ENCODE measurements at regions not wholly inside any gene's neighbourhood (a gene's known extent, or its start where the extent isn't known, plus 50 kb on each side); places are given as distances from the start of the nearest gene placed in this dataset.

- H3K9me3 ChIP-seq (ENCODE audit: control insufficient read depth, low read depth, low read length) = no peaks in the 10 kb centered on the region
- H3K4me1 ChIP-seq (ENCODE audit: control insufficient read depth, low read depth, low read length) = no peaks in the 10 kb centered on the region
- H3K9ac ChIP-seq (ENCODE audit: low read length) = no peak overlapping the region
- no peaks in the 10 kb centered on the region for H3K36me3 ChIP-seq (ENCODE audit: control insufficient read depth, low read depth, low read length)
- no peak overlapping the region for H3K4me3 ChIP-seq (ENCODE audit: low read length)
- H3K27ac ChIP-seq (ENCODE audit: low read length) = no peak overlapping the region
- H3K27me3 ChIP-seq (ENCODE audit: control insufficient read depth, insufficient read depth, low read length) = no peaks in the 10 kb centered on the region
These were observed 152.6 kb upstream of the C1orf174 start for GRCh38 chr1:4052657-4053056.

GRCh38 chr1:4053160-4053748 is 153.2 kb upstream of the C1orf174 start:
- Histone ChIP-seq H3K9me3 (ENCODE audit: control insufficient read depth, low read depth, low read length) (no peaks in the 10 kb centered on the region), H3K27me3 (ENCODE audit: control insufficient read depth, insufficient read depth, low read length) (no peaks in the 10 kb centered on the region)

GRCh38 chr1:4053774-4054173 is 153.7 kb upstream of the C1orf174 start:
- no peaks in the 10 kb centered on the region for H3K27me3 ChIP-seq (ENCODE audit: control insufficient read depth, insufficient read depth, low read length)
- H3K4me3 ChIP-seq (ENCODE audit: low read length) = no peak overlapping the region
- H3K36me3 ChIP-seq (ENCODE audit: control insufficient read depth, low read depth, low read length) = no peaks in the 10 kb centered on the region
- H3K9me3 ChIP-seq (ENCODE audit: control insufficient read depth, low read depth, low read length) = no peaks in the 10 kb centered on the region
- no peak overlapping the region for H3K9ac ChIP-seq (ENCODE audit: low read length)
- no peaks in the 10 kb centered on the region for H3K4me1 ChIP-seq (ENCODE audit: control insufficient read depth, low read depth, low read length)
- no peak overlapping the region for H3K27ac ChIP-seq (ENCODE audit: low read length)

More at GRCh38 chr1:4053160-4053748, 153.2 kb upstream of the C1orf174 start:
- no peak overlapping the region for H3K27ac ChIP-seq (ENCODE audit: low read length)
- H3K4me3 ChIP-seq (ENCODE audit: low read length) = no peak overlapping the region
- H3K9ac ChIP-seq (ENCODE audit: low read length) = no peak overlapping the region
- H3K4me1 ChIP-seq (ENCODE audit: control insufficient read depth, low read depth, low read length) = no peaks in the 10 kb centered on the region
- H3K36me3 ChIP-seq (ENCODE audit: control insufficient read depth, low read depth, low read length) = no peaks in the 10 kb centered on the region

- H3K27me3 ChIP-seq (ENCODE audit: control insufficient read depth, insufficient read depth, low read length) = no peaks in the 10 kb centered on the region
- H3K9me3 ChIP-seq (ENCODE audit: control insufficient read depth, low read depth, low read length) = no peaks in the 10 kb centered on the region
- H3K9ac ChIP-seq (ENCODE audit: low read length) = no peak overlapping the region
- H3K4me3 ChIP-seq (ENCODE audit: low read length) = no peak overlapping the region
- H3K4me1 ChIP-seq (ENCODE audit: control insufficient read depth, low read depth, low read length) = no peaks in the 10 kb centered on the region
- no peak overlapping the region for H3K27ac ChIP-seq (ENCODE audit: low read length)
- no peaks in the 10 kb centered on the region for H3K36me3 ChIP-seq (ENCODE audit: control insufficient read depth, low read depth, low read length)
These were observed 155.4 kb upstream of the C1orf174 start for GRCh38 chr1:4055294-4055967.

GRCh38 chr1:4056422-4056821 is 156.3 kb upstream of the C1orf174 start:
- H3K9me3 ChIP-seq (ENCODE audit: control insufficient read depth, low read depth, low read length) = no peaks in the 10 kb centered on the region
- H3K4me3 ChIP-seq (ENCODE audit: low read length) = no peak overlapping the region
- H3K27me3 ChIP-seq (ENCODE audit: control insufficient read depth, insufficient read depth, low read length) = no peaks in the 10 kb centered on the region

GRCh38 chr1:4056989-4057388 is 156.9 kb upstream of the C1orf174 start:
- no peak overlapping the region for H3K9ac ChIP-seq (ENCODE audit: low read length)
- H3K4me1 ChIP-seq (ENCODE audit: control insufficient read depth, low read depth, low read length) = no peaks in the 10 kb centered on the region
- no peaks in the 10 kb centered on the region for H3K27me3 ChIP-seq (ENCODE audit: control insufficient read depth, insufficient read depth, low read length)
- no peaks in the 10 kb centered on the region for H3K36me3 ChIP-seq (ENCODE audit: control insufficient read depth, low read depth, low read length)
- no peak overlapping the region for H3K27ac ChIP-seq (ENCODE audit: low read length)
- H3K4me3 ChIP-seq (ENCODE audit: low read length) = no peak overlapping the region
- H3K9me3 ChIP-seq (ENCODE audit: control insufficient read depth, low read depth, low read length) = no peaks in the 10 kb centered on the region

More at GRCh38 chr1:4056422-4056821, 156.3 kb upstream of the C1orf174 start:
- Histone ChIP-seq H3K36me3 (ENCODE audit: control insufficient read depth, low read depth, low read length) (no peaks in the 10 kb centered on the region), H3K4me1 (ENCODE audit: control insufficient read depth, low read depth, low read length) (no peaks in the 10 kb centered on the region), H3K27ac (ENCODE audit: low read length) (no peak overlapping the region), H3K9ac (ENCODE audit: low read length) (no peak overlapping the region)

- Histone ChIP-seq H3K27me3 (ENCODE audit: control insufficient read depth, insufficient read depth, low read length) (no peaks in the 10 kb centered on the region), H3K36me3 (ENCODE audit: control insufficient read depth, low read depth, low read length) (no peaks in the 10 kb centered on the region), H3K9me3 (ENCODE audit: control insufficient read depth, low read depth, low read length) (no peaks in the 10 kb centered on the region), H3K27ac (ENCODE audit: low read length) (no peak overlapping the region), H3K9ac (ENCODE audit: low read length) (no peak overlapping the region), H3K4me3 (ENCODE audit: low read length) (no peak overlapping the region), H3K4me1 (ENCODE audit: control insufficient read depth, low read depth, low read length) (no peaks in the 10 kb centered on the region)
These were observed 157.5 kb upstream of the C1orf174 start for GRCh38 chr1:4057603-4058002.

GRCh38 chr1:4058122-4058521 is 158.1 kb upstream of the C1orf174 start:
- Histone ChIP-seq H3K27me3 (ENCODE audit: control insufficient read depth, insufficient read depth, low read length) (no peaks in the 10 kb centered on the region), H3K4me3 (ENCODE audit: low read length) (no peak overlapping the region), H3K27ac (ENCODE audit: low read length) (no peak overlapping the region), H3K9ac (ENCODE audit: low read length) (no peak overlapping the region), H3K36me3 (ENCODE audit: control insufficient read depth, low read depth, low read length) (no peaks in the 10 kb centered on the region), H3K4me1 (ENCODE audit: control insufficient read depth, low read depth, low read length) (no peaks in the 10 kb centered on the region), H3K9me3 (ENCODE audit: control insufficient read depth, low read depth, low read length) (no peaks in the 10 kb centered on the region)

GRCh38 chr1:4058706-4059105 is 158.6 kb upstream of the C1orf174 start:
- Histone ChIP-seq H3K9ac (ENCODE audit: low read length) (no peak overlapping the region), H3K9me3 (ENCODE audit: control insufficient read depth, low read depth, low read length) (no peaks in the 10 kb centered on the region), H3K27me3 (ENCODE audit: control insufficient read depth, insufficient read depth, low read length) (no peaks in the 10 kb centered on the region), H3K27ac (ENCODE audit: low read length) (no peak overlapping the region), H3K36me3 (ENCODE audit: control insufficient read depth, low read depth, low read length) (no peaks in the 10 kb centered on the region), H3K4me3 (ENCODE audit: low read length) (no peak overlapping the region), H3K4me1 (ENCODE audit: control insufficient read depth, low read depth, low read length) (no peaks in the 10 kb centered on the region)

- H3K9ac ChIP-seq (ENCODE audit: low read length) = no peak overlapping the region
- H3K9me3 ChIP-seq (ENCODE audit: control insufficient read depth, low read depth, low read length) = no peaks in the 10 kb centered on the region
- H3K27me3 ChIP-seq (ENCODE audit: control insufficient read depth, insufficient read depth, low read length) = no peaks in the 10 kb centered on the region
- no peaks in the 10 kb centered on the region for H3K36me3 ChIP-seq (ENCODE audit: control insufficient read depth, low read depth, low read length)
- H3K27ac ChIP-seq (ENCODE audit: low read length) = no peak overlapping the region
- H3K4me3 ChIP-seq (ENCODE audit: low read length) = no peak overlapping the region
- no peaks in the 10 kb centered on the region for H3K4me1 ChIP-seq (ENCODE audit: control insufficient read depth, low read depth, low read length)
These were observed 159.2 kb upstream of the C1orf174 start for GRCh38 chr1:4059270-4059669.

GRCh38 chr1:4060850-4061249 is 160.8 kb upstream of the C1orf174 start:
- Histone ChIP-seq H3K9me3 (ENCODE audit: control insufficient read depth, low read depth, low read length) (no peaks in the 10 kb centered on the region), H3K4me1 (ENCODE audit: control insufficient read depth, low read depth, low read length) (no peaks in the 10 kb centered on the region), H3K9ac (ENCODE audit: low read length) (no peak overlapping the region), H3K27me3 (ENCODE audit: control insufficient read depth, insufficient read depth, low read length) (no peaks in the 10 kb centered on the region), H3K36me3 (ENCODE audit: control insufficient read depth, low read depth, low read length) (no peaks in the 10 kb centered on the region), H3K27ac (ENCODE audit: low read length) (no peak overlapping the region), H3K4me3 (ENCODE audit: low read length) (no peak overlapping the region)

- Histone ChIP-seq H3K36me3 (ENCODE audit: control insufficient read depth, low read depth, low read length) (no peaks in the 10 kb centered on the region), H3K27ac (ENCODE audit: low read length) (no peak overlapping the region), H3K9ac (ENCODE audit: low read length) (no peak overlapping the region), H3K27me3 (ENCODE audit: control insufficient read depth, insufficient read depth, low read length) (no peaks in the 10 kb centered on the region), H3K4me3 (ENCODE audit: low read length) (no peak overlapping the region), H3K9me3 (ENCODE audit: control insufficient read depth, low read depth, low read length) (no peaks in the 10 kb centered on the region), H3K4me1 (ENCODE audit: control insufficient read depth, low read depth, low read length) (no peaks in the 10 kb centered on the region)
These were observed 161.5 kb upstream of the C1orf174 start for GRCh38 chr1:4061521-4062031.

All from iPS-18a (cell line).